ENCODE measurements at regions not wholly inside any gene's neighbourhood (a gene's known extent, or its start where the extent isn't known, plus 50 kb on each side); places are given as distances from the start of the nearest gene placed in this dataset.

DNA sequence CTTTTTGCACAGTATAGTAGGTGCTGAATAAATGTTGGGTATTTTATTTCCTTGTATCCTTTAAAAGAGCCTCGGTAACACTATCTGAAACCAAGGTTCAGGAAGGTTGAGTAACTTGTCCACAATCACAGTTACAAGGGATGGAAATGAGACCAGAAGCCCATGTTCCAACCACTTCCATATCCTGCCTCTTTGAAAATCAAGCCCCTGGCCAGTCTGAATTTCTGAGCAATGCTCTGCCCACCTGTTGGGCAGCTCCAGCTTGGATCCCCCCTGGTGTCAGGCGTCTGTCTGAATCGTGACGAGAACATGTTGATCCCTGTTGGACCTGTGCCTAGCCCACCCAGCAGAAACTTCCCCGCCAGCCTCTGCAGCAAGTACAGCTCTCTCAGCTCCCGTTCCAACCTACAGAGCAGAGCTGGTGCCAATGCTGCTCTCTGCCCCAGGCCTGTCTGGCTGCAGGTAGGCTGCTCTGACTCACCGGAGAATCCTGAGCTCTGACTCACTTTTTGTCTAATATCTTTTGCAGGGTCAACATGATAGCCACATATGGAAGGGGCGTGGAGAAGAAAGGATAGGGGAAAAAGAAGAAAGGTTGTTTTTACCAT lies 595.5 kb downstream of the INHBA start:
- TF ChIP-seq, protein P1, sequence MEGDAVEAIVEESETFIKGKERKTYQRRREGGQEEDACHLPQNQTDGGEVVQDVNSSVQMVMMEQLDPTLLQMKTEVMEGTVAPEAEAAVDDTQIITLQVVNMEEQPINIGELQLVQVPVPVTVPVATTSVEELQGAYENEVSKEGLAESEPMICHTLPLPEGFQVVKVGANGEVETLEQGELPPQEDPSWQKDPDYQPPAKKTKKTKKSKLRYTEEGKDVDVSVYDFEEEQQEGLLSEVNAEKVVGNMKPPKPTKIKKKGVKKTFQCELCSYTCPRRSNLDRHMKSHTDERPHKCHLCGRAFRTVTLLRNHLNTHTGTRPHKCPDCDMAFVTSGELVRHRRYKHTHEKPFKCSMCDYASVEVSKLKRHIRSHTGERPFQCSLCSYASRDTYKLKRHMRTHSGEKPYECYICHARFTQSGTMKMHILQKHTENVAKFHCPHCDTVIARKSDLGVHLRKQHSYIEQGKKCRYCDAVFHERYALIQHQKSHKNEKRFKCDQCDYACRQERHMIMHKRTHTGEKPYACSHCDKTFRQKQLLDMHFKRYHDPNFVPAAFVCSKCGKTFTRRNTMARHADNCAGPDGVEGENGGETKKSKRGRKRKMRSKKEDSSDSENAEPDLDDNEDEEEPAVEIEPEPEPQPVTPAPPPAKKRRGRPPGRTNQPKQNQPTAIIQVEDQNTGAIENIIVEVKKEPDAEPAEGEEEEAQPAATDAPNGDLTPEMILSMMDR (IDR thresholded peaks at IDR 0.05; ENCODE audit: low read depth, low read length) = no peak
- TF ChIP-seq POLR2A (IDR thresholded peaks at IDR 0.05; ENCODE audit: extremely low read depth, insufficient read length) = no peak
